Erythroblast (primary cell): ENCODE measurements at regions not wholly inside any gene's neighbourhood (a gene's known extent, or its start where the extent isn't known, plus 50 kb on each side); places are given as distances from the start of the nearest gene placed in this dataset.
"Not testable (repeated sequence)": the region's sequence is repeated elsewhere in the genome, so short reads cannot be mapped to it uniquely, and the experiment has no call there.

Experiments
- DNase-seq, 2 experiments: peaks; one replicate each; lab custom pipeline; 2025; lab: John Stamatoyannopoulos, UW
- GATA1 ChIP-seq: IDR thresholded peaks from 2 replicates; pipeline ENCODE4 v1.6.1; 2011; ENCODE audit warnings: low read depth, mild to moderate bottlenecking, control low read depth, low read length, moderate library complexity
- POLR2A ChIP-seq: IDR thresholded peaks from 2 replicates; pipeline ENCODE4 v1.6.1; 2011; ENCODE audit warnings: mild to moderate bottlenecking, low read length

- peak in 1 of 2 experiments; percentile 1 for DNase-seq
- TF ChIP-seq GATA1 (no peak), POLR2A (no peak)
Observed at GRCh38 chr1:187987236-187987776, 1158.6 kb downstream of the PLA2G4A start.

- DNase-seq: no peak
- TF ChIP-seq POLR2A (no peak), GATA1 (no peak)
Observed at GRCh38 chr1:187991944-187992343, 1163.2 kb downstream of the PLA2G4A start.

GRCh38 chr1:187996780-187997179 lies 1168.0 kb downstream of the PLA2G4A start:
- TF ChIP-seq GATA1 (no peak), POLR2A (no peak)
- no peak for DNase-seq

GRCh38 chr1:187999973-188000372 lies 1171.2 kb downstream of the PLA2G4A start:
- no peak for DNase-seq
- TF ChIP-seq POLR2A (no peak), GATA1 (no peak)

GRCh38 chr1:188003687-188004086 lies 1174.9 kb downstream of the PLA2G4A start:
- DNase-seq: not testable (repeated sequence)

- DNase-seq: no peak
- TF ChIP-seq GATA1 (no peak), POLR2A (no peak)
Observed at GRCh38 chr1:188004849-188005248, 1176.1 kb downstream of the PLA2G4A start.

- TF ChIP-seq GATA1 (no peak), POLR2A (no peak)
- no peak for DNase-seq
Observed at GRCh38 chr1:188006354-188006753, 1177.6 kb downstream of the PLA2G4A start.

- DNase-seq: not testable (repeated sequence)
Observed at GRCh38 chr1:188013222-188013849, 1184.6 kb downstream of the PLA2G4A start.

GRCh38 chr1:188017921-188018320 lies 1189.2 kb downstream of the PLA2G4A start:
- DNase-seq: no peak
- TF ChIP-seq GATA1 (no peak), POLR2A (no peak)

- no peak for DNase-seq
- TF ChIP-seq GATA1: no peak
- TF ChIP-seq POLR2A: no peak
Observed at GRCh38 chr1:188022661-188023060, 1193.9 kb downstream of the PLA2G4A start.

GRCh38 chr1:188023206-188023605 lies 1194.5 kb downstream of the PLA2G4A start:
- TF ChIP-seq GATA1: no peak
- no peak for TF ChIP-seq POLR2A
- no peak for DNase-seq

GRCh38 chr1:188027613-188028012 lies 1198.9 kb downstream of the PLA2G4A start:
- no peak for DNase-seq
- TF ChIP-seq GATA1 (no peak), POLR2A (no peak)

GRCh38 chr1:188037572-188037971 lies 1208.8 kb downstream of the PLA2G4A start:
- not testable (repeated sequence) for DNase-seq

GRCh38 chr1:188043536-188044245 lies 1214.9 kb downstream of the PLA2G4A start:
- TF ChIP-seq GATA1 (no peak), POLR2A (no peak)
- no peak for DNase-seq

GRCh38 chr1:188050250-188050649 lies 1221.5 kb downstream of the PLA2G4A start:
- DNase-seq: no peak
- no peak for TF ChIP-seq POLR2A
- TF ChIP-seq GATA1: no peak
